ENCODE measurements at regions not wholly inside any gene's neighbourhood (a gene's known extent, or its start where the extent isn't known, plus 50 kb on each side); places are given as distances from the start of the nearest gene placed in this dataset.

DNA sequence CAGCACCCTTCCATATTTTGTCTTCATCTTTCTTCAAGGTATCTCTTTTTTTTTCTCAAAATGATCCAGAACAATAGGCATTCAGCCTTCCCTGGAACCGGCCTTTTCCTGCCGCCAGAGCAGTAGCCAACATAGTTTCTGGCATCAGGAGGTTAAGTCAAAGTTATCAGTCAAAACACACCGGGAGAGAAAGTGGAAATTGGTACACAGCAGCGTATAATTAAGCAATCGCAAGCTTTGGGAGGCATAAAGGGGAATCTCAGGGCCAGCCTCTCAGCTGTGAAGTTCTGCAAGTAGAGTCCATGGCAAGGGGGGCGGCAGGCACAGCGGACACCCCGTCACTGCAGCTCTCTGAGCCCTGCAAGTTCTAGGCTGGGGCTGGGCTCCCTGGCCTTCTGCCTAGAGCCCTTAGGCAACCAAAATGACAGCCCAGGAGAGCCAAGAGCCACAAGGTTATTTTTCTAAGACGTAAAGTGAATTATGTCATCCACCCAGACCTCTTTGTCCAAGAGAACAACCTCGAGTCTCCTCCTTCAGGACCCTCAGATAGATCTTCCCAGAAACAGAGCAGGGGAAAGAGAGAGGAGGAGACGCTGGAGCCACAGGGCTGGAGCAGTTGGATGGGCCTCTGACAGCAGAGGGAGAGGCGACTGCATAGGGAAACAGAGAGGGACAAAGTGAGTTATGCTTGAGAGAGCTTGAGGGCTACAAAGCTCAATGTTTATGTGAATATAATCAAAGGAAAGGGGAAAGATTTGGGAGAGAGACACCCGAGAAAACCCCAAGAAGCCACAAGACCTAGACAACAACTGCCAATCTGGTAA lies 114.7 kb downstream of the BCL2L11 start:
- Histone ChIP-seq H2AFZ (ENCODE audit: low read length) (no peak overlapping the region), H3K36me3 (ENCODE audit: control insufficient read depth in 2 of 4, insufficient read depth in 4 of 4, low read length in 3 of 4) (no peaks in the 10 kb centered on the region), H3K4me1 (replicated peaks in 1 of 4; ENCODE audit: control insufficient read depth in 3 of 4, insufficient read depth in 4 of 4, low read length in 3 of 4) (no peaks in the 10 kb centered on the region), H4K91ac (replicated peaks; ENCODE audit: insufficient read length, low read length) (no peak overlapping the region), H2BK15ac (ENCODE audit: low read length) (no peak overlapping the region), H3K4me2 (ENCODE audit: insufficient read depth in 1 of 2, low read depth in 2 of 2, low read length in 2 of 2) (no peak overlapping the region), H2BK20ac (ENCODE audit: low read length) (no peak overlapping the region), H3K27ac (ENCODE audit: low read depth, low read length) (no peak overlapping the region), H3K9me3 (ENCODE audit: insufficient read depth in 2 of 2, low read depth in 1 of 2, low read length in 1 of 2) (peaks cover 0 to 3% of the 10 kb centered on the region in 2 experiments; a peak in 1 of 4 replicates), H3K79me2 (ENCODE audit: control insufficient read depth in 1 of 2, insufficient read depth in 2 of 2, low read length in 2 of 2) (no peaks in the 10 kb centered on the region), H3K9ac (replicated peaks in 1 of 4; ENCODE audit: extremely low read depth in 1 of 4, low read depth in 3 of 4, low read length in 3 of 4) (no peak overlapping the region), H2BK120ac (replicated peaks; ENCODE audit: low read depth, low read length) (no peak overlapping the region), H4K20me1 (replicated peaks in 1 of 2; ENCODE audit: control insufficient read depth in 1 of 2, insufficient read depth in 2 of 2, low read length in 2 of 2) (no peaks in the 10 kb centered on the region), H2AK5ac (ENCODE audit: low read depth, low read length) (no peak overlapping the region), H4K5ac (ENCODE audit: insufficient read length, low read depth, low read length) (no peak overlapping the region), H3K4me3 (ENCODE audit: extremely low read depth in 1 of 4, insufficient read depth in 2 of 4, low read depth in 3 of 4, low read length in 4 of 4) (no peak overlapping the region), H4K8ac (ENCODE audit: extremely low read depth, insufficient read depth, low read length) (no peak overlapping the region), H3K14ac (ENCODE audit: insufficient read length) (no peak overlapping the region), H3K56ac (replicated peaks; ENCODE audit: insufficient read length, low read depth, low read length) (no peak overlapping the region), H2BK5ac (ENCODE audit: low read depth, low read length) (no peak overlapping the region), H3K23ac (ENCODE audit: insufficient read length) (no peak overlapping the region), H3K18ac (ENCODE audit: extremely low read depth, low read length) (no peak overlapping the region), H3K27me3 (replicated peaks in 1 of 4; ENCODE audit: control insufficient read depth in 3 of 4, extremely low read depth in 1 of 4, insufficient read depth in 3 of 4, low read length in 3 of 4) (no peaks in the 10 kb centered on the region; a peak in 1 of 7 replicates), H3K4ac (replicated peaks; ENCODE audit: insufficient read length, low read depth, low read length) (no peak overlapping the region), H3K23me2 (ENCODE audit: low read depth, low read length) (no peaks in the 10 kb centered on the region), H3K79me1 (ENCODE audit: low read depth, low read length) (no peaks in the 10 kb centered on the region), H2BK12ac (ENCODE audit: low read depth, low read length) (no peak overlapping the region)
- TF ChIP-seq KDM1A (IDR thresholded peaks at IDR 0.05; ENCODE audit: borderline replicate concordance, low read length) (no peak), RBBP5 (IDR thresholded peaks at IDR 0.05; ENCODE audit: borderline replicate concordance, low read depth, low read length) (no peak), RAD21 (IDR thresholded peaks at IDR 0.05 in 1 of 2, conservative IDR thresholded peaks at IDR 0.05 in 1 of 2; ENCODE audit: low read depth in 2 of 2, low read length in 2 of 2) (no peak), BCL11A (IDR thresholded peaks at IDR 0.05; ENCODE audit: low read depth in 2 of 2, low read length in 2 of 2) (no peak), KDM4A (IDR thresholded peaks at IDR 0.05; ENCODE audit: low read depth, low read length, severe bottlenecking) (no peak), HDAC6 (IDR thresholded peaks at IDR 0.05; ENCODE audit: low read depth, low read length) (no peak), MAFK (IDR thresholded peaks at IDR 0.05; ENCODE audit: low read depth, low read length) (no peak), NRF1 (IDR thresholded peaks at IDR 0.05; ENCODE audit: low read depth, low read length) (no peak), EGR1 (IDR thresholded peaks at IDR 0.05; ENCODE audit: borderline replicate concordance, low read depth, low read length) (no peak), YY1 (IDR thresholded peaks at IDR 0.05; ENCODE audit: low read depth, low read length) (no peak), JUND (IDR thresholded peaks at IDR 0.05; ENCODE audit: low read length) (no peak), PHF8 (conservative IDR thresholded peaks at IDR 0.05; ENCODE audit: low read depth, low read length) (no peak), SP2 (IDR thresholded peaks at IDR 0.05; ENCODE audit: low read length) (no peak), CREB1 (IDR thresholded peaks at IDR 0.05) (no peak)
- ChIA-PET POLR2A (ENCODE audit: partially characterized antibody) (interaction anchor here (0.6 kb wide), 1 partner anchor 10 kb away, joined by 3 read pairs; no protein-coding TSS in a partner anchor), CTCF (ENCODE audit: partially characterized antibody) (no interaction called here)
- WGBS, 2 experiments (ENCODE audit: extremely low coverage in 1 of 2, insufficient coverage in 1 of 2, insufficient read length in 1 of 2, insufficient replicate concordance in 2 of 2, low coverage in 1 of 2, low lambda C conversion rate in 2 of 2, missing lambda C conversion rate in 1 of 2), result 87% methylated on average over 13 of the region's 13 CpGs; no CpG with 5 or more reads in 1 of the 2 experiments
- FAIRE-seq (no peak), DNase-seq (ENCODE audit: low read depth in 1 of 2, low spot score in 2 of 2) (no peak)

Measured in H1 (cell line).